Stimulated activated memory B cell treated with anti-CD40 and anti-IgM and Interleukin-4, amounts not matched to agents 10 μg/mL and 1 μg/mL and 100 μg/mL, for 72 hours (primary cell): ENCODE measurements at regions not wholly inside any gene's neighbourhood (a gene's known extent, or its start where the extent isn't known, plus 50 kb on each side); places are given as distances from the start of the nearest gene placed in this dataset.

ENCODE experiments used
- ATAC-seq: fragments of 150-1000 bp; cut with Tn5 transposase; 2 replicates; pipeline ENCODE4 v1.10.0; 2021
- H3K27ac Mint-ChIP-seq: one replicate; pipeline ENCODE4 v1.8.0; 2022; ENCODE audit warnings: mild to moderate bottlenecking, mixed read lengths
- H3K27me3 Mint-ChIP-seq: one replicate; pipeline ENCODE4 v1.8.0; 2022; ENCODE audit warnings: mixed read lengths
- H3K36me3 Mint-ChIP-seq: one replicate; pipeline ENCODE4 v1.8.0; 2022; ENCODE audit warnings: mixed read lengths
- H3K4me1 Mint-ChIP-seq: one replicate; pipeline ENCODE4 v1.8.0; 2022; ENCODE audit warnings: mixed read lengths
- H3K4me3 Mint-ChIP-seq: one replicate; pipeline ENCODE4 v1.8.0; 2022; ENCODE audit warnings: mild to moderate bottlenecking, moderate library complexity, mixed read lengths
- H3K9me3 Mint-ChIP-seq: one replicate; pipeline ENCODE4 v1.8.0; 2022; ENCODE audit warnings: mixed read lengths

- Mint-ChIP-seq H3K4me1 (no peaks in the 10 kb centered on the region), H3K27me3 (peaks cover 13% of the 10 kb centered on the region), H3K27ac (no peak overlapping the region), H3K4me3 (no peak overlapping the region), H3K9me3 (peaks cover 7% of the 10 kb centered on the region), H3K36me3 (no peaks in the 10 kb centered on the region)
- ATAC-seq: no peak
Measured at GRCh38 chr18:42137693-42138375, 182.8 kb downstream of the PIK3C3 start.

GRCh38 chr18:42141439-42141838 lies 186.4 kb downstream of the PIK3C3 start:
- Mint-ChIP-seq H3K27me3 (peaks cover 12% of the 10 kb centered on the region), H3K4me1 (no peaks in the 10 kb centered on the region), H3K36me3 (no peaks in the 10 kb centered on the region)

GRCh38 chr18:42155024-42155423 lies 200.0 kb downstream of the PIK3C3 start:
- no peak overlapping the region for H3K27ac Mint-ChIP-seq
- no peaks in the 10 kb centered on the region for H3K27me3 Mint-ChIP-seq
- no peaks in the 10 kb centered on the region for H3K4me1 Mint-ChIP-seq
- no peak overlapping the region for H3K4me3 Mint-ChIP-seq
- no peaks in the 10 kb centered on the region for H3K36me3 Mint-ChIP-seq
- ATAC-seq: no peak
- H3K9me3 Mint-ChIP-seq: no peaks in the 10 kb centered on the region

More at GRCh38 chr18:42141439-42141838, 186.4 kb downstream of the PIK3C3 start:
- Mint-ChIP-seq H3K9me3 (peaks cover 9% of the 10 kb centered on the region), H3K27ac (no peak overlapping the region), H3K4me3 (no peak overlapping the region)
- ATAC-seq: no peak

- Mint-ChIP-seq H3K4me1 (no peaks in the 10 kb centered on the region), H3K27ac (no peak overlapping the region), H3K27me3 (no peaks in the 10 kb centered on the region), H3K4me3 (no peak overlapping the region), H3K9me3 (no peaks in the 10 kb centered on the region), H3K36me3 (no peaks in the 10 kb centered on the region)
- no peak for ATAC-seq
Measured at GRCh38 chr18:42156281-42156680, 201.2 kb downstream of the PIK3C3 start.

GRCh38 chr18:42157420-42157819 lies 202.4 kb downstream of the PIK3C3 start:
- Mint-ChIP-seq H3K4me3 (no peak overlapping the region), H3K27ac (no peak overlapping the region), H3K9me3 (no peaks in the 10 kb centered on the region), H3K4me1 (no peaks in the 10 kb centered on the region), H3K36me3 (no peaks in the 10 kb centered on the region), H3K27me3 (no peaks in the 10 kb centered on the region)
- no peak for ATAC-seq

- no peak overlapping the region for H3K4me3 Mint-ChIP-seq
- no peak overlapping the region for H3K27ac Mint-ChIP-seq
- H3K4me1 Mint-ChIP-seq: no peaks in the 10 kb centered on the region
- ATAC-seq: no peak
- no peaks in the 10 kb centered on the region for H3K36me3 Mint-ChIP-seq
- H3K9me3 Mint-ChIP-seq: no peaks in the 10 kb centered on the region
- H3K27me3 Mint-ChIP-seq: no peaks in the 10 kb centered on the region
Measured at GRCh38 chr18:42157878-42158277, 202.8 kb downstream of the PIK3C3 start.

GRCh38 chr18:42159146-42159545 lies 204.1 kb downstream of the PIK3C3 start:
- H3K9me3 Mint-ChIP-seq: no peaks in the 10 kb centered on the region
- no peak overlapping the region for H3K27ac Mint-ChIP-seq
- ATAC-seq: no peak
- H3K36me3 Mint-ChIP-seq: no peaks in the 10 kb centered on the region
- no peak overlapping the region for H3K4me3 Mint-ChIP-seq
- H3K4me1 Mint-ChIP-seq: no peaks in the 10 kb centered on the region
- no peaks in the 10 kb centered on the region for H3K27me3 Mint-ChIP-seq

- no peak for ATAC-seq
- Mint-ChIP-seq H3K36me3 (no peaks in the 10 kb centered on the region), H3K27ac (no peak overlapping the region), H3K9me3 (no peaks in the 10 kb centered on the region), H3K27me3 (no peaks in the 10 kb centered on the region), H3K4me3 (no peak overlapping the region), H3K4me1 (no peaks in the 10 kb centered on the region)
Measured at GRCh38 chr18:42163321-42163720, 208.3 kb downstream of the PIK3C3 start.

- ATAC-seq: no peak
- Mint-ChIP-seq H3K4me1 (no peaks in the 10 kb centered on the region), H3K27ac (no peak overlapping the region), H3K36me3 (no peaks in the 10 kb centered on the region), H3K9me3 (no peaks in the 10 kb centered on the region), H3K4me3 (no peak overlapping the region), H3K27me3 (no peaks in the 10 kb centered on the region)
Measured at GRCh38 chr18:42164556-42164955, 209.5 kb downstream of the PIK3C3 start.

- Mint-ChIP-seq H3K9me3 (no peaks in the 10 kb centered on the region), H3K27ac (no peak overlapping the region), H3K36me3 (no peaks in the 10 kb centered on the region), H3K27me3 (no peaks in the 10 kb centered on the region), H3K4me3 (no peak overlapping the region), H3K4me1 (no peaks in the 10 kb centered on the region)
- no peak for ATAC-seq
Measured at GRCh38 chr18:42165922-42166513, 211.0 kb downstream of the PIK3C3 start.

- no peaks in the 10 kb centered on the region for H3K36me3 Mint-ChIP-seq
- H3K27me3 Mint-ChIP-seq: no peaks in the 10 kb centered on the region
- no peaks in the 10 kb centered on the region for H3K9me3 Mint-ChIP-seq
- no peak overlapping the region for H3K27ac Mint-ChIP-seq
- no peaks in the 10 kb centered on the region for H3K4me1 Mint-ChIP-seq
- no peak overlapping the region for H3K4me3 Mint-ChIP-seq
- ATAC-seq: no peak
Measured at GRCh38 chr18:42168487-42168886, 213.5 kb downstream of the PIK3C3 start.

- no peak for ATAC-seq
- Mint-ChIP-seq H3K4me1 (no peaks in the 10 kb centered on the region), H3K27me3 (no peaks in the 10 kb centered on the region), H3K36me3 (no peaks in the 10 kb centered on the region), H3K4me3 (no peak overlapping the region), H3K9me3 (no peaks in the 10 kb centered on the region), H3K27ac (no peak overlapping the region)
Measured at GRCh38 chr18:42168907-42169306, 213.9 kb downstream of the PIK3C3 start.

- H3K27ac Mint-ChIP-seq: no peak overlapping the region
- H3K4me1 Mint-ChIP-seq: no peaks in the 10 kb centered on the region
- no peaks in the 10 kb centered on the region for H3K36me3 Mint-ChIP-seq
- no peaks in the 10 kb centered on the region for H3K27me3 Mint-ChIP-seq
- ATAC-seq: no peak
- H3K9me3 Mint-ChIP-seq: no peaks in the 10 kb centered on the region
- no peak overlapping the region for H3K4me3 Mint-ChIP-seq
Measured at GRCh38 chr18:42174909-42175308, 219.9 kb downstream of the PIK3C3 start.

- H3K36me3 Mint-ChIP-seq: no peaks in the 10 kb centered on the region
- H3K27me3 Mint-ChIP-seq: no peaks in the 10 kb centered on the region
- H3K27ac Mint-ChIP-seq: no peak overlapping the region
- no peaks in the 10 kb centered on the region for H3K9me3 Mint-ChIP-seq
- no peak for ATAC-seq
- no peaks in the 10 kb centered on the region for H3K4me1 Mint-ChIP-seq
- no peak overlapping the region for H3K4me3 Mint-ChIP-seq
Measured at GRCh38 chr18:42176599-42176998, 221.6 kb downstream of the PIK3C3 start.

GRCh38 chr18:42177390-42177789 lies 222.4 kb downstream of the PIK3C3 start:
- Mint-ChIP-seq H3K27ac (no peak overlapping the region), H3K4me1 (no peaks in the 10 kb centered on the region), H3K9me3 (no peaks in the 10 kb centered on the region), H3K4me3 (no peak overlapping the region), H3K27me3 (no peaks in the 10 kb centered on the region), H3K36me3 (no peaks in the 10 kb centered on the region)
- ATAC-seq: no peak

- H3K36me3 Mint-ChIP-seq: no peaks in the 10 kb centered on the region
Measured at GRCh38 chr18:42178376-42179080, 223.5 kb downstream of the PIK3C3 start.

More at GRCh38 chr18:42178376-42179080, 223.5 kb downstream of the PIK3C3 start:
- no peaks in the 10 kb centered on the region for H3K27me3 Mint-ChIP-seq
- H3K4me3 Mint-ChIP-seq: no peak overlapping the region
- H3K9me3 Mint-ChIP-seq: no peaks in the 10 kb centered on the region
- H3K27ac Mint-ChIP-seq: no peak overlapping the region
- ATAC-seq: no peak
- H3K4me1 Mint-ChIP-seq: no peaks in the 10 kb centered on the region
